A673 (cell line): ENCODE measurements at regions not wholly inside any gene's neighbourhood (a gene's known extent, or its start where the extent isn't known, plus 50 kb on each side); places are given as distances from the start of the nearest gene placed in this dataset.

ENCODE experiments used
- EZH2 ChIP-seq: fragments of 200-600 bp; sonication (generic); IDR thresholded peaks from 2 replicates; pipeline ENCODE4 v1.6.1; 2017; ENCODE audit warnings: borderline replicate concordance, low read depth, mild to moderate bottlenecking, mixed read lengths, antibody characterized with exemption, low read length; ENCODE audit not compliant: poor library complexity, severe bottlenecking
- TF ChIP-seq, protein P1 (sequence below): fragments of 300-800, 200-600 bp; sonication (generic); conservative IDR thresholded peaks from 2 replicates; pipeline ENCODE4 v1.5.1; 2017; ENCODE audit warnings: low read depth, mild to moderate bottlenecking, antibody characterized with exemption, low read length, moderate library complexity, mixed read lengths

DNA sequence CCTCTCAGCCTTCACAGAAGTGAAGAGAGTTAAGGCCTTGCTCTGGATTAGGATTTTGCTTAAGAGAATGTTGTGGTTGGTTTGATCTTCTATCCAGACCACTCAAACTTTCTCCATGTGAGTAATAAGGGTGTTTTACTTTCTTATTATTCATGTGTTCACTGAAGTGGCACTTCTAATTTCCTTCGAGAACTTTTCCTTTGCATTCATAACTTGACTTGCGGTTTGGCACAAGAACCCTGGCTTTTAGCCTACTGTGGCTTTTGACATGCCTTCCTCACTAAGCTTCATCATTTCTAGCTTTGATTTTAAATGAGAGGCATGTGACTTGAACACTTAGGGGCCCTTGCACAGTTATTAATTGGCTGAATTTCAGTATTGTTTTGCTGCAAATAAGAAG is 166.1 kb upstream of the OPRM1 start:
- TF ChIP-seq, protein P1, sequence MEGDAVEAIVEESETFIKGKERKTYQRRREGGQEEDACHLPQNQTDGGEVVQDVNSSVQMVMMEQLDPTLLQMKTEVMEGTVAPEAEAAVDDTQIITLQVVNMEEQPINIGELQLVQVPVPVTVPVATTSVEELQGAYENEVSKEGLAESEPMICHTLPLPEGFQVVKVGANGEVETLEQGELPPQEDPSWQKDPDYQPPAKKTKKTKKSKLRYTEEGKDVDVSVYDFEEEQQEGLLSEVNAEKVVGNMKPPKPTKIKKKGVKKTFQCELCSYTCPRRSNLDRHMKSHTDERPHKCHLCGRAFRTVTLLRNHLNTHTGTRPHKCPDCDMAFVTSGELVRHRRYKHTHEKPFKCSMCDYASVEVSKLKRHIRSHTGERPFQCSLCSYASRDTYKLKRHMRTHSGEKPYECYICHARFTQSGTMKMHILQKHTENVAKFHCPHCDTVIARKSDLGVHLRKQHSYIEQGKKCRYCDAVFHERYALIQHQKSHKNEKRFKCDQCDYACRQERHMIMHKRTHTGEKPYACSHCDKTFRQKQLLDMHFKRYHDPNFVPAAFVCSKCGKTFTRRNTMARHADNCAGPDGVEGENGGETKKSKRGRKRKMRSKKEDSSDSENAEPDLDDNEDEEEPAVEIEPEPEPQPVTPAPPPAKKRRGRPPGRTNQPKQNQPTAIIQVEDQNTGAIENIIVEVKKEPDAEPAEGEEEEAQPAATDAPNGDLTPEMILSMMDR: no peak
- no peak for TF ChIP-seq EZH2
